ENCODE measurements at regions not wholly inside any gene's neighbourhood (a gene's known extent, or its start where the extent isn't known, plus 50 kb on each side); places are given as distances from the start of the nearest gene placed in this dataset.

GRCh38 chr5:86688406-86688805 is 70.7 kb downstream of the COX7C start:
- dilution Hi-C loops (cut with HindIII; ENCODE audit: low sequenced_read_pairs, unreplicated experiment) (no loop called here), in situ Hi-C loops (cut with MboI; ENCODE audit: low sequenced_read_pairs) (no loop called here), intact Hi-C loops (cut with micrococcal nuclease) (no loop called here)
- no TSS peak for BruUV-seq (replicated peaks)
- Histone ChIP-seq H3K4ac (ENCODE audit: low read depth, low read length) (no peak overlapping the region), H3K14ac (replicated peaks; ENCODE audit: low read depth, low read length) (no peak overlapping the region), H2AK5ac (ENCODE audit: low read depth, low read length) (no peak overlapping the region), H2BK15ac (ENCODE audit: low read depth, low read length) (no peak overlapping the region), H3K4me3 (ENCODE audit: insufficient read depth, low read depth, low read length) (no peak overlapping the region), H3K18ac (ENCODE audit: low read depth, low read length) (no peak overlapping the region), H2AFZ (replicated peaks; ENCODE audit: low read length, poor library complexity) (no peak overlapping the region), H4K91ac (ENCODE audit: insufficient read depth, low read depth, low read length) (no peak overlapping the region), H4K8ac (ENCODE audit: low read depth in 2 of 2, low read length in 2 of 2) (no peak overlapping the region), H3K9ac (ENCODE audit: low read depth, low read length) (no peak overlapping the region), H3K4me1 (ENCODE audit: control insufficient read depth, insufficient read depth, low read length) (no peaks in the 10 kb centered on the region), H3K4me2 (ENCODE audit: low read depth, low read length) (no peak overlapping the region), H3K79me1 (ENCODE audit: low read depth in 1 of 2, low read length in 2 of 2) (no peaks in the 10 kb centered on the region), H2BK20ac (ENCODE audit: low read depth, low read length) (no peak overlapping the region), H4K5ac (ENCODE audit: low read depth, low read length) (no peak overlapping the region), H3K23ac (ENCODE audit: low read depth, low read length) (no peak overlapping the region), H3K9me1 (ENCODE audit: insufficient read depth, low read length) (no peaks in the 10 kb centered on the region), H3K56ac (ENCODE audit: extremely low read depth, insufficient read depth, low read length) (no peak overlapping the region), H3K36me3 (ENCODE audit: control insufficient read depth, insufficient read depth, low read length) (no peaks in the 10 kb centered on the region), H4K20me1 (ENCODE audit: insufficient read depth, low read length) (no peaks in the 10 kb centered on the region), H2AK9ac (replicated peaks; ENCODE audit: low read depth, low read length, poor library complexity) (no peak overlapping the region), H2BK5ac (ENCODE audit: low read depth, low read length, poor library complexity, severe bottlenecking) (no peak overlapping the region), H2BK120ac (ENCODE audit: low read depth, low read length) (no peak overlapping the region), H3K27ac (ENCODE audit: insufficient read depth, low read length) (no peak overlapping the region), H3K9me3 (ENCODE audit: control insufficient read depth, insufficient read depth, low read length) (no peaks in the 10 kb centered on the region), H3K27me3 (ENCODE audit: control insufficient read depth, insufficient read depth, low read length) (no peaks in the 10 kb centered on the region)
- ChIA-PET CTCF (no interaction called here), POLR2A (ENCODE audit: unreplicated experiment) (no interaction called here)
- no CpG with 5 or more reads among the region's 2 CpGs for WGBS, 2 experiments (ENCODE audit: extremely low coverage in 2 of 2, insufficient read length in 1 of 2)
- DNase-seq (no peak), ATAC-seq (ENCODE audit: low read depth) (no peak)
- no peak for TF ChIP-seq RAD21 (IDR thresholded peaks at IDR 0.05; ENCODE audit: low read length)
- TF ChIP-seq NFE2L2 (IDR thresholded peaks at IDR 0.05; ENCODE audit: low read depth, low read length) = no peak
